HepG2 (cell line): ENCODE measurements at regions not wholly inside any gene's neighbourhood (a gene's known extent, or its start where the extent isn't known, plus 50 kb on each side); places are given as distances from the start of the nearest gene placed in this dataset.

Experiments
- ATAC-seq: fragments of 200-7000 bp; cut with Tn5 transposase; 3 replicates; pipeline ENCODE4 v1.9.1; 2020; ENCODE audit warnings: mild to moderate bottlenecking, moderate library complexity
- BruUV-seq: library from RNA; stranded (reverse); fragments of 400-500 nt; replicated peaks from 2 replicates; lab custom pipeline; 2021; lab: Mats Ljungman, UMichigan
- CTCF ChIA-PET: fragments of 300-600 bp; formaldehyde crosslinking; extraction: SDS; loops from one replicate; lab custom pipeline; 2021; ENCODE audit warnings: low total read pairs, inconsistent platforms, low intra/inter-chr PET ratio; lab: Yijun Ruan, JAX
- POLR2A ChIA-PET: fragments of 350-600 bp; sonication (Branson Sonifier 250); formaldehyde crosslinking; loops from one replicate; lab custom pipeline; 2020; ENCODE audit warnings: antibody characterized with exemption, inconsistent platforms; lab: Yijun Ruan, JAX
- DNase-seq: peaks from one replicate; pipeline ENCODE4 v3.0.0-alpha.2; 2015; ENCODE audit warnings: low spot score
- FAIRE-seq: peaks from 3 replicates; lab custom pipeline; 2011; peaks lifted over from hg19 to GRCh38; lab: Jason Lieb, UNC
- H2AFZ ChIP-seq: one replicate; pipeline ENCODE4 v1.6.1; 2011; ENCODE audit warnings: low read length, inconsistent platforms
- H3K27ac ChIP-seq: fragments of 300-600 bp; 3 replicates; pipeline ENCODE4 v1.8.0; 2011; ENCODE audit warnings: mixed run types, mild to moderate bottlenecking, mixed read lengths, low read length, inconsistent platforms; ENCODE audit not compliant: insufficient read depth; ENCODE audit errors: extremely low read length
- H3K27me3 ChIP-seq, 2 experiments: fragments of 200-600 bp in 1 of 2; 2 replicates in 1 of 2; 3 replicates in 1 of 2; pipeline versions ENCODE4 v1.6.0 to v1.8.0; 2011; ENCODE audit warnings: low read length in 2 of 2, mild to moderate bottlenecking in 2 of 2, moderate library complexity in 2 of 2, inconsistent platforms in 1 of 2; ENCODE audit not compliant: insufficient read depth in 2 of 2, control insufficient read depth in 1 of 2
- H3K36me3 ChIP-seq, 2 experiments: fragments of 200-600 bp in 1 of 2; replicated peaks in 1 of 2; 2 replicates in 1 of 2; 3 replicates in 1 of 2; pipeline versions ENCODE4 v1.5.1 to v1.8.0; 2011; ENCODE audit warnings: low read length in 2 of 2, inconsistent platforms in 1 of 2; ENCODE audit not compliant: insufficient read depth in 2 of 2, control insufficient read depth in 1 of 2
- H3K4me1 ChIP-seq: 2 replicates; pipeline ENCODE4 v1.5.1; 2012; ENCODE audit warnings: low read length, inconsistent platforms; ENCODE audit not compliant: insufficient read depth
- H3K4me2 ChIP-seq: 2 replicates; pipeline ENCODE4 v1.6.0; 2011; ENCODE audit warnings: low read depth, low read length, inconsistent platforms
- H3K4me3 ChIP-seq, 3 experiments: fragments of 200-600 bp in 1 of 3; sonication (generic), shearing (Covaris generic) in 1 of 3; replicated peaks in 1 of 3; 2 replicates each; pipeline ENCODE4 v1.5.1; 2011 to 2016; ENCODE audit warnings: low read length in 3 of 3, inconsistent platforms in 2 of 3, low read depth in 2 of 3, mild to moderate bottlenecking in 2 of 3, control low read depth in 1 of 3, mixed read lengths in 1 of 3; ENCODE audit not compliant: insufficient read depth in 1 of 3
- H3K79me2 ChIP-seq: one replicate; pipeline ENCODE4 v1.6.1; 2011; ENCODE audit warnings: low read length, inconsistent platforms; ENCODE audit not compliant: insufficient read depth
- H3K9ac ChIP-seq: 2 replicates; pipeline ENCODE4 v1.6.0; 2011; ENCODE audit warnings: mild to moderate bottlenecking, low read depth, low read length, inconsistent platforms; ENCODE audit not compliant: insufficient read depth
- H3K9me3 ChIP-seq: 2 replicates; pipeline ENCODE4 v1.5.1; 2012; ENCODE audit warnings: mild to moderate bottlenecking, low read length
- H4K20me1 ChIP-seq: 2 replicates; pipeline ENCODE4 v1.6.0; 2011; ENCODE audit warnings: inconsistent platforms, mild to moderate bottlenecking, low read length, moderate library complexity; ENCODE audit not compliant: insufficient read depth
- HNRNPK ChIP-seq: fragments of 200-400 bp; formaldehyde crosslinking; IDR thresholded peaks from 2 replicates; pipeline ENCODE4 v1.6.1; 2018; ENCODE audit warnings: low read length, low read depth, moderate library complexity, mild to moderate bottlenecking; ENCODE audit not compliant: poor library complexity, severe bottlenecking
- NFKBIZ ChIP-seq: IDR thresholded peaks from 2 replicates; pipeline ENCODE4 v1.6.1; 2018; ENCODE audit warnings: missing genetic modification reagents, missing compliant biosample characterization
- PHF8 ChIP-seq: sonication (generic); formaldehyde crosslinking; IDR thresholded peaks from 2 replicates; pipeline ENCODE4 v1.5.0; 2020; ENCODE audit warnings: missing genetic modification reagents
- SSRP1 ChIP-seq: IDR thresholded peaks from 2 replicates; pipeline ENCODE4 v1.6.1; 2016; ENCODE audit warnings: control low read depth
- ZFP36 ChIP-seq: fragments of 150-350 bp; IDR thresholded peaks from 2 replicates; pipeline ENCODE4 v1.6.1; 2018; ENCODE audit warnings: borderline replicate concordance, low read length, low read depth; ENCODE audit not compliant: partially characterized antibody
- ZIK1 ChIP-seq: sonication (generic); formaldehyde crosslinking; IDR thresholded peaks from 2 replicates; pipeline ENCODE4 v1.5.0; 2020; ENCODE audit warnings: mild to moderate bottlenecking, low read depth, missing genetic modification reagents, borderline replicate concordance
- ZNF33A ChIP-seq: sonication (generic); formaldehyde crosslinking; IDR thresholded peaks from 2 replicates; pipeline ENCODE4 v1.5.1; 2020; ENCODE audit warnings: missing genetic modification reagents, mild to moderate bottlenecking, moderate library complexity, borderline replicate concordance
- ZNF567 ChIP-seq: sonication (generic); formaldehyde crosslinking; IDR thresholded peaks from 2 replicates; pipeline ENCODE4 v1.8.1; 2023; ENCODE audit warnings: mild to moderate bottlenecking, missing genetic modification reagents, borderline replicate concordance
- ZSCAN25 ChIP-seq: sonication (generic); formaldehyde crosslinking; IDR thresholded peaks from 2 replicates; pipeline ENCODE4 v1.8.0; 2022; ENCODE audit warnings: mild to moderate bottlenecking, missing genetic modification reagents
- WGBS: methylation state at CpG from one replicate; pipeline ENCODE4 v1.1.6; 2017; ENCODE audit warnings: low lambda C conversion rate; 5-methylcytosine and 5-hydroxymethylcytosine counted together
- in situ Hi-C: cut with HindIII; loops from 2 replicates; pipeline ENCODE4 v1.10.0; 2017; ENCODE audit warnings: low pct_unique_long_range_greater_than_20kb; ENCODE audit not compliant: extremely low pct_ligation_motif_present
- intact Hi-C: fragments of 100-400 bp; cut with micrococcal nuclease; formaldehyde crosslinking; loops from one replicate; pipeline ENCODE4 v1.10.0; 2022; ENCODE audit not compliant: unreplicated experiment
- TF ChIP-seq, protein P1 (sequence below): sonication (generic); formaldehyde crosslinking; IDR thresholded peaks from 2 replicates; pipeline ENCODE4 v1.5.1; 2020; ENCODE audit warnings: missing genetic modification reagents, mild to moderate bottlenecking, borderline replicate concordance
- TF ChIP-seq, protein P2 (sequence below): sonication (generic); formaldehyde crosslinking; IDR thresholded peaks from 2 replicates; pipeline ENCODE4 v1.4.0; 2020; ENCODE audit warnings: missing genetic modification reagents
- TF ChIP-seq, protein P3 (sequence below): sonication (generic); formaldehyde crosslinking; IDR thresholded peaks from 2 replicates; pipeline ENCODE4 v1.4.0; 2020; ENCODE audit warnings: mild to moderate bottlenecking, low read depth, missing genetic modification reagents
- TF ChIP-seq, protein P4 (sequence below): sonication (generic); formaldehyde crosslinking; IDR thresholded peaks from 2 replicates; pipeline ENCODE4 v1.4.0; 2020; ENCODE audit warnings: mild to moderate bottlenecking, missing genetic modification reagents, borderline replicate concordance
- TF ChIP-seq, protein P5 (sequence below): sonication (generic); formaldehyde crosslinking; IDR thresholded peaks from 2 replicates; pipeline ENCODE4 v1.8.1; 2023; ENCODE audit warnings: mild to moderate bottlenecking, missing genetic modification reagents
- TF ChIP-seq, protein P6 (sequence below): sonication (generic); formaldehyde crosslinking; IDR thresholded peaks from 2 replicates; pipeline ENCODE4 v1.9.0; 2022; ENCODE audit warnings: missing genetic modification reagents, mild to moderate bottlenecking, borderline replicate concordance

DNA sequence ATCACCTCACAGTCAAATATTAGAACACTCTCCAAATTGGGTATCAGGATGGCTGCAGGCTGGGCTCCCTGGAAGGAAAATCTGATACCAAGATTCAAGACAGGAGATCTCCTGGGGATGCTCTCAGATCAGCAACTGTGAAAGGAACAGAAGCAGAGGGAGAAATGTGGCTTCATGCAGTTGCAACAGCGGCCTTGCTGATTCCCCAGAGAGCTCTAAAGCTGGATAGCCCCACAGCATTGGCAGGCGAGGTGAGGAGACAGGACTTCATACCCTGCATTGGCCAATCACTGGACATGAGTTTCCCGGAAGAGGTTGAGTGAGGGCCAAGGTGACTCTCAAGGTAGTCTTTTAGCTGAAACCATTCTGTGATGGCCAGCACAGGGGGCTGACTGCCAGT is 190.6 kb downstream of the PTPN20 start:
- Histone ChIP-seq H3K79me2 (no peaks in the 10 kb centered on the region), H3K36me3 (no peaks in the 10 kb centered on the region), H3K9me3 (no peaks in the 10 kb centered on the region), H4K20me1 (no peaks in the 10 kb centered on the region), H3K27ac (no peak overlapping the region), H2AFZ (no peak overlapping the region), H3K4me3 (no peak overlapping the region), H3K4me1 (no peaks in the 10 kb centered on the region), H3K4me2 (no peak overlapping the region), H3K27me3 (no peaks in the 10 kb centered on the region), H3K9ac (no peak overlapping the region)
- intact Hi-C loops (no loop called here), in situ Hi-C loops (no loop called here)
- ChIA-PET POLR2A (no interaction called here), CTCF (no interaction called here)
- FAIRE-seq: no peak
- BruUV-seq: no TSS peak
- WGBS: 10% methylated on average over 3 of the region's 3 CpGs
- no peak for ATAC-seq
- no peak for DNase-seq
- TF ChIP-seq, protein P1, sequence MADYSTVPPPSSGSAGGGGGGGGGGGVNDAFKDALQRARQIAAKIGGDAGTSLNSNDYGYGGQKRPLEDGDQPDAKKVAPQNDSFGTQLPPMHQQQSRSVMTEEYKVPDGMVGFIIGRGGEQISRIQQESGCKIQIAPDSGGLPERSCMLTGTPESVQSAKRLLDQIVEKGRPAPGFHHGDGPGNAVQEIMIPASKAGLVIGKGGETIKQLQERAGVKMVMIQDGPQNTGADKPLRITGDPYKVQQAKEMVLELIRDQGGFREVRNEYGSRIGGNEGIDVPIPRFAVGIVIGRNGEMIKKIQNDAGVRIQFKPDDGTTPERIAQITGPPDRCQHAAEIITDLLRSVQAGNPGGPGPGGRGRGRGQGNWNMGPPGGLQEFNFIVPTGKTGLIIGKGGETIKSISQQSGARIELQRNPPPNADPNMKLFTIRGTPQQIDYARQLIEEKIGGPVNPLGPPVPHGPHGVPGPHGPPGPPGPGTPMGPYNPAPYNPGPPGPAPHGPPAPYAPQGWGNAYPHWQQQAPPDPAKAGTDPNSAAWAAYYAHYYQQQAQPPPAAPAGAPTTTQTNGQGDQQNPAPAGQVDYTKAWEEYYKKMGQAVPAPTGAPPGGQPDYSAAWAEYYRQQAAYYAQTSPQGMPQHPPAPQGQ: no peak
- TF ChIP-seq, protein P2, sequence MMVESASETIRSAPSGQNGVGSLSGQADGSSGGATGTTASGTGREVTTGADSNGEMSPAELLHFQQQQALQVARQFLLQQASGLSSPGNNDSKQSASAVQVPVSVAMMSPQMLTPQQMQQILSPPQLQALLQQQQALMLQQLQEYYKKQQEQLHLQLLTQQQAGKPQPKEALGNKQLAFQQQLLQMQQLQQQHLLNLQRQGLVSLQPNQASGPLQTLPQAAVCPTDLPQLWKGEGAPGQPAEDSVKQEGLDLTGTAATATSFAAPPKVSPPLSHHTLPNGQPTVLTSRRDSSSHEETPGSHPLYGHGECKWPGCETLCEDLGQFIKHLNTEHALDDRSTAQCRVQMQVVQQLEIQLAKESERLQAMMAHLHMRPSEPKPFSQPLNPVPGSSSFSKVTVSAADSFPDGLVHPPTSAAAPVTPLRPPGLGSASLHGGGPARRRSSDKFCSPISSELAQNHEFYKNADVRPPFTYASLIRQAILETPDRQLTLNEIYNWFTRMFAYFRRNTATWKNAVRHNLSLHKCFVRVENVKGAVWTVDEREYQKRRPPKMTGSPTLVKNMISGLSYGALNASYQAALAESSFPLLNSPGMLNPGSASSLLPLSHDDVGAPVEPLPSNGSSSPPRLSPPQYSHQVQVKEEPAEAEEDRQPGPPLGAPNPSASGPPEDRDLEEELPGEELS (CRISPR knock-in tag): no peak
- TF ChIP-seq, protein P3, sequence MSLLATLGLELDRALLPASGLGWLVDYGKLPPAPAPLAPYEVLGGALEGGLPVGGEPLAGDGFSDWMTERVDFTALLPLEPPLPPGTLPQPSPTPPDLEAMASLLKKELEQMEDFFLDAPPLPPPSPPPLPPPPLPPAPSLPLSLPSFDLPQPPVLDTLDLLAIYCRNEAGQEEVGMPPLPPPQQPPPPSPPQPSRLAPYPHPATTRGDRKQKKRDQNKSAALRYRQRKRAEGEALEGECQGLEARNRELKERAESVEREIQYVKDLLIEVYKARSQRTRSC: no peak
- TF ChIP-seq ZFP36 (no peak), SSRP1 (CRISPR knock-in tag) (no peak), ZIK1 (CRISPR knock-in tag) (no peak), PHF8 (CRISPR knock-in tag) (no peak), ZNF33A (CRISPR knock-in tag) (no peak), NFKBIZ (no peak), HNRNPK (no peak), ZNF567 (CRISPR knock-in tag) (no peak), ZSCAN25 (CRISPR knock-in tag) (no peak)
- TF ChIP-seq, protein P4, sequence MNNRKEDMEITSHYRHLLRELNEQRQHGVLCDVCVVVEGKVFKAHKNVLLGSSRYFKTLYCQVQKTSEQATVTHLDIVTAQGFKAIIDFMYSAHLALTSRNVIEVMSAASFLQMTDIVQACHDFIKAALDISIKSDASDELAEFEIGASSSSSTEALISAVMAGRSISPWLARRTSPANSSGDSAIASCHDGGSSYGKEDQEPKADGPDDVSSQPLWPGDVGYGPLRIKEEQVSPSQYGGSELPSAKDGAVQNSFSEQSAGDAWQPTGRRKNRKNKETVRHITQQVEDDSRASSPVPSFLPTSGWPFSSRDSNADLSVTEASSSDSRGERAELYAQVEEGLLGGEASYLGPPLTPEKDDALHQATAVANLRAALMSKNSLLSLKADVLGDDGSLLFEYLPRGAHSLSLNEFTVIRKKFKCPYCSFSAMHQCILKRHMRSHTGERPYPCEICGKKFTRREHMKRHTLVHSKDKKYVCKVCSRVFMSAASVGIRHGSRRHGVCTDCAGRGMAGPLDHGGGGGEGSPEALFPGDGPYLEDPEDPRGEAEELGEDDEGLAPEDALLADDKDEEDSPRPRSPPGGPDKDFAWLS (CRISPR knock-in tag): no peak
- TF ChIP-seq, protein P5, sequence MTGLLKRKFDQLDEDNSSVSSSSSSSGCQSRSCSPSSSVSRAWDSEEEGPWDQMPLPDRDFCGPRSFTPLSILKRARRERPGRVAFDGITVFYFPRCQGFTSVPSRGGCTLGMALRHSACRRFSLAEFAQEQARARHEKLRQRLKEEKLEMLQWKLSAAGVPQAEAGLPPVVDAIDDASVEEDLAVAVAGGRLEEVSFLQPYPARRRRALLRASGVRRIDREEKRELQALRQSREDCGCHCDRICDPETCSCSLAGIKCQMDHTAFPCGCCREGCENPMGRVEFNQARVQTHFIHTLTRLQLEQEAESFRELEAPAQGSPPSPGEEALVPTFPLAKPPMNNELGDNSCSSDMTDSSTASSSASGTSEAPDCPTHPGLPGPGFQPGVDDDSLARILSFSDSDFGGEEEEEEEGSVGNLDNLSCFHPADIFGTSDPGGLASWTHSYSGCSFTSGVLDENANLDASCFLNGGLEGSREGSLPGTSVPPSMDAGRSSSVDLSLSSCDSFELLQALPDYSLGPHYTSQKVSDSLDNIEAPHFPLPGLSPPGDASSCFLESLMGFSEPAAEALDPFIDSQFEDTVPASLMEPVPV (CRISPR knock-in tag): no peak
- TF ChIP-seq, protein P6, sequence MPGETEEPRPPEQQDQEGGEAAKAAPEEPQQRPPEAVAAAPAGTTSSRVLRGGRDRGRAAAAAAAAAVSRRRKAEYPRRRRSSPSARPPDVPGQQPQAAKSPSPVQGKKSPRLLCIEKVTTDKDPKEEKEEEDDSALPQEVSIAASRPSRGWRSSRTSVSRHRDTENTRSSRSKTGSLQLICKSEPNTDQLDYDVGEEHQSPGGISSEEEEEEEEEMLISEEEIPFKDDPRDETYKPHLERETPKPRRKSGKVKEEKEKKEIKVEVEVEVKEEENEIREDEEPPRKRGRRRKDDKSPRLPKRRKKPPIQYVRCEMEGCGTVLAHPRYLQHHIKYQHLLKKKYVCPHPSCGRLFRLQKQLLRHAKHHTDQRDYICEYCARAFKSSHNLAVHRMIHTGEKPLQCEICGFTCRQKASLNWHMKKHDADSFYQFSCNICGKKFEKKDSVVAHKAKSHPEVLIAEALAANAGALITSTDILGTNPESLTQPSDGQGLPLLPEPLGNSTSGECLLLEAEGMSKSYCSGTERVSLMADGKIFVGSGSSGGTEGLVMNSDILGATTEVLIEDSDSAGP (CRISPR knock-in tag): no peak
